HG03354 (cell line): ENCODE measurements at regions not wholly inside any gene's neighbourhood (a gene's known extent, or its start where the extent isn't known, plus 50 kb on each side); places are given as distances from the start of the nearest gene placed in this dataset.
"Not testable (repeated sequence)": the region's sequence is repeated elsewhere in the genome, so short reads cannot be mapped to it uniquely, and the experiment has no call there.

Experiments
- ATAC-seq: cut with Tn5 transposase; IDR thresholded peaks from one replicate; pipeline ENCODE4 v1.9.1; 2021; ENCODE audit warnings: mild to moderate bottlenecking; ENCODE audit not compliant: unreplicated experiment, poor library complexity, severe bottlenecking

DNA sequence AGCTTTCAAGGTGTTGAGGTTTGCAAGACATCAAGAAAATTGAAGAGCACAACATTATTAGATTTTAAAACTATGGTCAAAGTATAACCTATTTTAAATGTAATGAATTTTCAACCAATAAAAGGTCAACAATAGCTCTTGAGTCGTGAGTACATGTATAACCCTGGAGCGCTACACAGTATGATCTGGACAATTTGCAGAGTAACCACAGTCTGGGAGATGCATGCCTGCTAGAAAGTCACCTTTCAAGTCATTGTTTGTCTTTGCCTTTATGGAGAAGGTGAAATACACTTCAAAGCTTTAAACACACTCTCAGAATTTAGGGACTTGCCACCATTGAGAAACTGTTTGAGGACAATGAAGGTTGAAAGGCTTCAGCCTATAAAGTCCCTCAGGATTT is 112.6 kb upstream of the ALCAM start:
- ATAC-seq: no peak

DNA sequence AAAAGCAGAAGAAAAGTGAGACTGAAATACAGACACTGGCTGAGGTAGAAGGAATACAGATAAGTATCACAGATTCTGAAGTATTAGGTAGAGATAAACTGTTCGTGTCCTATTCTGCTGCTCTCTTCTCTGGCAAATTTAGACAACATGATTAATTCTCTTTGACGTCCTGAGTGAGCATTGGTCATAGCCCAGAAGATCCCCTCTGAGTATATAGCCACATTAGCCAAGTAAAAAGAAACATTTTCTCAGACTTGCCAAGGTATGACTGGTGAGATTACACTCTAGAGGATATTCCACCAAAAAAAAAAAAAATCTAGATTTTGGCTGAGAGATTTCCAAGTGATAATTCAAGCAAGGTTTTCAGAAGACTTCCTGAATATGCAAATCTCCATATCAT is 111.4 kb upstream of the ALCAM start:
- ATAC-seq: no peak

DNA sequence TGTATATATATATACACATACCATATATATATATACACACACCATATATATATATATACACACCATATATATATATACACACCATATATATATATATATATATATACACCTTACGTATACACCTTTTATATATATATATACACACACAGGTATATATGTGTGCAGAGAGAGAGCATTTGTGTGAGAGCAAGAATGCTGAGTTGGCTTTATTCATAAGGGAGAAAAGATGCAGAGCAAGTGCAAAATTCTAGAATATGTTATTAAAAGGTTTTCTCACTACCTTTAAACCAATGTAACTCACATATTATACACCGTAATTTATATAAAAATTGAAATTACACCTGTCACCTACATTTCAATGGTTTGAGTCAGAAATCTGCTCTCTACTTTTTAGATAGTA is 107.2 kb upstream of the ALCAM start:
- no peak for ATAC-seq

DNA sequence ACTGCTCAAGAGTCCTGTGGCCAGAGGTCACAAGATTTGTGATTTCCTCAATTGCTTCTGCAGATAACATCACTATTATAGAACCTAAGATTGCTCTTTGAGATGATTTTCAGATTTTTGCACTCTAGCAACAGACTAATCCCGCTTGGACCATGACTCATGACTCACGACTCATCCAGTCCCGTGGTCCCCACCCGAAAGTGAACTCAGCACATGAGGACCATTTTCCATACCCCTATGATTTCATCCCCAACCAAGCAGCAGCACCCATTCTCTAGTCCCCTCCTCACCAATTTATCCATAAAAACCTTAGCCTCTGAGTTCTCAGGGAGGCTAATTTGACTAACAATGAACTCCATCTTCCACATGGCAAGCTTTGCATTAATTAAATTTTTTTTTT is 106.3 kb upstream of the ALCAM start:
- ATAC-seq: no peak

DNA sequence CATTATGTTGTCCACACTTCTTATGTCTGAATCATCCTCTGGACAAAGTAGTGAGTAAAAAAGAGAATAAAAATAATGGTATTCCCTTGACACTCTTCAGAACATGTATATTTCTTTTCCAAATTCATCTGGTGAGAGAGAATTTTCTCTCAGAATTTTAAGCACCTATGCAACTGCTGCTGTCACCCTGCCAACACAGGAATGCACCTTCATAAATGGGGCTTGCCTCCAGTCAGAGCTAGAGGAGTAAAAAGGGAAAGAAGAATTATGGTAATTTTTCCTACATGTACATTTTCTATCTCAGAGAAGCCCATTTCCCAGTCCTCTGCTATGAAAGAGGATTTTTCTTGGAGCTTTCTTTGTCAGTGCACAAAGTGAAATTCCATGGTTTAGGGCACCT is 92.2 kb upstream of the ALCAM start:
- ATAC-seq: no peak

DNA sequence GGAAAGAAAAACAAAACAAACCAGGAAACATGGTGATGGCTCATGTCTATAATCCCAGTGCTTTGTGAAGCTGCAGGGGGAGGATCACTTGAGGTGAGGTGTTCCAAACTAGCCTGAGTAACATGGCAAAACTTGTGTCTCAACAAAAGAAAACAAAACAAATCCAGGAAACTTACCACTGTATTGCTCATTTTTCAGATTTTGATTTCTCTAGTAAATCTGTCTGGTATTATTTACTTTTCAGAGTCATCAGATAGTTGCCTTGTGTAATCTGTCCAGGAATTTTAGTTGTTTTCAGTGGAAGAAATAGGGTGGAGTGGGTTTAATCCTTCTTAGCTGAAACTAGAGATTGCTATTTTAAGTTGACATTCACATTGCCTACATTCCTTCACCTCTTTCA is 91.8 kb upstream of the ALCAM start:
- ATAC-seq: no peak

DNA sequence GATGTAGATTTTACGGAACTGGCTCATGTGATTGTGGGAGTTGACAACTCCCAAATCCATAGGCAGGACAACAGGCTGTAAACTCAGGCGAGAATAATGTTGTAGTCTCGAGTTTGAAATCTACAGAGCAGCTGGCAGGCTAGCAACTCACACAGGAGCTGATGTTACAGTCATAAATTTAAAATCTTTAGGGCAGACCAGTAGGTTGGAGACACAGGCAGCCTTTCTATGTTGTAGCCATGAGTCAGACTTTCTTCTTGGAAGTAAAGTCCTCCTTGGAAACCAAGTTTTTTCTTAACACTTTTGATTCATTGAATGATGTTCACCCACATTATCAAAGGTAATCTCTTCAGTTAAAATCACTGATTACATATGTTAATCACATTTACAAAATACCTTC is 89.1 kb upstream of the ALCAM start:
- no peak for ATAC-seq

DNA sequence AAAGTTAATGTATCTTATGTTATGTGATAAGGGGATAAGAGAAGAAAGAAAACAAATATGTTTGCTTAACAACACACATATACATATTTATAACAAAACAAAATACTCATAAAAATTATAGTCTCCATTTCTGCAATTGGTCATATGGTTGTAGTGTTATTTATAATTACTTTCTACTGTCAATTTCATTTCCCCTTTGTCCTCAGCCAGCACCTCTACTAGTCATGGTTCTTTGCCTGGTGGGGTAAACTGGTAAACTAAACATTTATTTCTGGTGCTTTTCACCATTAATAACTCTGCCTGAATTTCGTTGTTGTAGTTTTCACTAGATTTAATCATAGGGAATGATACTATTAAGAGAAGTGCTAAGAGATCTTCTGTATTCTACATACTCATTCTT is 88.0 kb upstream of the ALCAM start:
- no peak for ATAC-seq

GRCh38 chr3:105281989-105282388 is 84.7 kb upstream of the ALCAM start:
- ATAC-seq: no peak

- ATAC-seq: no peak
Observed at GRCh38 chr3:105284876-105285275, 81.8 kb upstream of the ALCAM start.

DNA sequence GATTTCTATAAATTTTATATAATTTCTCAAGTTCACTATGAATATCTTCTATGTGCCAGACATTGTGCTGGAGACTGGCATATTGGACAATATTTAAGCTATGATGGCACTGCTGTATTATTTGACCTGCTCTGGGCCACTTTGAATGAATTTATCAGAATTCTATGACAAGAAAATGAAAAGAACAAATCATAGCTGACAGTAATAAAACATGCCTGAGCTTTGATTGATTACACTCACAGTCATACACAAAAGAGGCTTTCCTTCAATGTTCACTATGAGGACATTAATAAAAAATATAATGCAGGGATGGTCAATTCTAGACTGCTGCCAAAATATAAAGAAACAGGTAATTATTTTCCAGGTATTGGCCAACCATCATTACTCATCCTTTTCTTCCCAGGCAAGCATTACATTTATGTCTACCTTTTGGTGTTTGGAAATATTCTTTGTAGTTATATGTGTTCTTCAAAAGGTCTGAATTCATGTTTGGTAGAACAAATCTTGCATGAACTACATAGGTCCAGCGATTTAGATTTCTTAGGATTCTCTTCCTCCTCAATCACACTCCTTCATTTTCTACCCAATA is 81.0 kb upstream of the ALCAM start:
- no peak for ATAC-seq

- no peak for ATAC-seq
Observed at GRCh38 chr3:105293441-105293840, 73.3 kb upstream of the ALCAM start.

GRCh38 chr3:105296182-105296822 is 70.4 kb upstream of the ALCAM start:
- not testable (repeated sequence) for ATAC-seq

DNA sequence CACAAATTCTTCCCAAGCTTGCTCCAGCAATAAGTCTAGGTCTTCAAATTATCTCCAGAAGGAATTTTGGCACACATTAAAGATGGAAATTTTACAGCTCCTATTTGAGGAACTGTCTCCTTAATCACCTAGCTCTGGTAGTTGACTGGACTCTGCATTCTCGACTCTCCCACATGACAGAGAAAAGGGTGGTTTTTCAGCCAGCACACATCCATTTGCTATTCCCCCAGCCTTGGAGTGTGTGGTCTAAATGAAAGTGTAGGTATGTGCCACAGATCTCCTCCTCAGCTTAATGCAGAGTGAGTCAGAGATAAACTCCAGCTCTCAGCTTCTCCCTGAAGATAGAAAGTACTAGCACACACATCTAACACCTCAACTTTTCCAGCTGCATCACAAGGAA is 62.2 kb upstream of the ALCAM start:
- ATAC-seq: no peak

- no peak for ATAC-seq
Observed at GRCh38 chr3:105315144-105315543, 51.6 kb upstream of the ALCAM start.

DNA sequence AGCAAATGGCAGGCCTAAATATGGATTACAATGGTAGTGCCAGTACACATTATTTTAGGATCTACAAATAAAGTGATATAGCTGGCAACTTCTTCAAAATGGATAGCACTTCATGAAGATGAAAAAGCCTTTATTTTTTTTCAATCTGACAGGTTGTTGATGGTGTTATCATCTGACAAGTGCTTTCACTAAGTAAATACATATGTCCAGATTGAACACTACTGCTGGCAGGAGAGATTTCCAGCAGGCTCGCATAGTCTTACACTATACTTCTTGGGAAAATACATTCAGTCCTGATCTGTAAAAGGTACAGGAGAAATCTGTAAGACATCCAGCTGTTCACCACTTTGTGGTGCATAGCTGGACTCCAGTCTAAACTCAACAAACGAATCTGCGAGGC is 50.9 kb upstream of the ALCAM start:
- no peak for ATAC-seq

- ATAC-seq: no peak
Observed at GRCh38 chr3:105316331-105316730, 50.4 kb upstream of the ALCAM start.
